ENCODE measurements at regions not wholly inside any gene's neighbourhood (a gene's known extent, or its start where the extent isn't known, plus 50 kb on each side); places are given as distances from the start of the nearest gene placed in this dataset.

DNA sequence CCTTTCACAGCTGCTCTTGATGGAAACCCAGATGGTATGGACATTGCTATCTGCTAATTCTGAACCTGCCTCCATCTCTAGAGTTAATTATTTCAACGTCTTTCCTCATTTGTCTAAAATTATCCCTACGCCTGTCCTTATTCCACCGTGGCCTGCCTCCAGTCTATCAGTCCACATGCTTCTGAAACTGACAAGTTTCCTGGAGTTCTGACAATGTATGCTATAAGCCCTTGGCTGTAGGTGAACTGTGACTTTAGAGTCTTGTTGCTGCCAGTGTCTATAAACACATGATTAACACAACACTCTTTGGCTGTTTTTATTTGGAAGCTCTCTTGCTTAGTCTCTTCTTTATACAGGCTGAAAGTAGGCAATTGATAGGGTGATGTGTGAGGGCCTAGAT lies 1052.9 kb downstream of the TMTC2 start:
- H3K4me2 ChIP-seq (ENCODE audit: low read length): no peak overlapping the region
- H3K9me3 Mint-ChIP-seq (ENCODE audit: unreplicated experiment): peaks cover 2% of the 10 kb centered on the region
- no peaks in the 10 kb centered on the region for H4K20me1 ChIP-seq (ENCODE audit: insufficient read depth, low read length)
- no peaks in the 10 kb centered on the region for H3K27me3 Mint-ChIP-seq (ENCODE audit: low read depth, unreplicated experiment)
- no peaks in the 10 kb centered on the region for H3K4me1 ChIP-seq (ENCODE audit: insufficient read depth, low read length)
- H3K4me3 ChIP-seq (ENCODE audit: insufficient read depth, low read depth, low read length): no peak overlapping the region
- H3K27me3 ChIP-seq (ENCODE audit: insufficient read depth, low read length): no peaks in the 10 kb centered on the region
- H3K79me2 ChIP-seq (ENCODE audit: insufficient read depth, low read length): no peaks in the 10 kb centered on the region
- no peaks in the 10 kb centered on the region for H3K36me3 ChIP-seq (ENCODE audit: insufficient read depth, low read length)
- TF ChIP-seq, protein P1, sequence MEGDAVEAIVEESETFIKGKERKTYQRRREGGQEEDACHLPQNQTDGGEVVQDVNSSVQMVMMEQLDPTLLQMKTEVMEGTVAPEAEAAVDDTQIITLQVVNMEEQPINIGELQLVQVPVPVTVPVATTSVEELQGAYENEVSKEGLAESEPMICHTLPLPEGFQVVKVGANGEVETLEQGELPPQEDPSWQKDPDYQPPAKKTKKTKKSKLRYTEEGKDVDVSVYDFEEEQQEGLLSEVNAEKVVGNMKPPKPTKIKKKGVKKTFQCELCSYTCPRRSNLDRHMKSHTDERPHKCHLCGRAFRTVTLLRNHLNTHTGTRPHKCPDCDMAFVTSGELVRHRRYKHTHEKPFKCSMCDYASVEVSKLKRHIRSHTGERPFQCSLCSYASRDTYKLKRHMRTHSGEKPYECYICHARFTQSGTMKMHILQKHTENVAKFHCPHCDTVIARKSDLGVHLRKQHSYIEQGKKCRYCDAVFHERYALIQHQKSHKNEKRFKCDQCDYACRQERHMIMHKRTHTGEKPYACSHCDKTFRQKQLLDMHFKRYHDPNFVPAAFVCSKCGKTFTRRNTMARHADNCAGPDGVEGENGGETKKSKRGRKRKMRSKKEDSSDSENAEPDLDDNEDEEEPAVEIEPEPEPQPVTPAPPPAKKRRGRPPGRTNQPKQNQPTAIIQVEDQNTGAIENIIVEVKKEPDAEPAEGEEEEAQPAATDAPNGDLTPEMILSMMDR (IDR thresholded peaks at IDR 0.05; ENCODE audit: insufficient read depth, low read depth, low read length): no peak
- no peak for TF ChIP-seq EZH2 (IDR thresholded peaks at IDR 0.05; ENCODE audit: insufficient read depth, low read length)
- no peak overlapping the region for H3K27ac Mint-ChIP-seq (ENCODE audit: unreplicated experiment)
- no peaks in the 10 kb centered on the region for H3K9me3 ChIP-seq (ENCODE audit: insufficient read depth, low read depth, low read length)
- H2AFZ ChIP-seq (ENCODE audit: low read depth, low read length): no peak overlapping the region
- H3K36me3 Mint-ChIP-seq (ENCODE audit: low read depth, unreplicated experiment): no peaks in the 10 kb centered on the region
- no peak overlapping the region for H3K4me3 Mint-ChIP-seq (ENCODE audit: unreplicated experiment)
- H3K27ac ChIP-seq (ENCODE audit: low read depth, low read length): no peak overlapping the region
- no peak for FAIRE-seq
- DNase-seq (ENCODE audit: low read depth): no peak
- no peaks in the 10 kb centered on the region for H3K4me1 Mint-ChIP-seq (ENCODE audit: low read depth, unreplicated experiment)
- no peak overlapping the region for H3K9ac ChIP-seq (ENCODE audit: low read length)

GRCh38 chr12:83710851-83711250 lies 1024.1 kb downstream of the TMTC2 start:
- TF ChIP-seq, protein P1 (IDR thresholded peaks at IDR 0.05; ENCODE audit: insufficient read depth, low read depth, low read length): no peak
- no peak for TF ChIP-seq EZH2 (IDR thresholded peaks at IDR 0.05; ENCODE audit: insufficient read depth, low read length)
- Mint-ChIP-seq H3K27me3 (ENCODE audit: low read depth, unreplicated experiment) (no peaks in the 10 kb centered on the region), H3K4me3 (ENCODE audit: unreplicated experiment) (no peak overlapping the region), H3K36me3 (ENCODE audit: low read depth, unreplicated experiment) (peaks cover 2% of the 10 kb centered on the region), H3K9me3 (ENCODE audit: unreplicated experiment) (peaks cover 9% of the 10 kb centered on the region), H3K27ac (ENCODE audit: unreplicated experiment) (no peak overlapping the region), H3K4me1 (ENCODE audit: low read depth, unreplicated experiment) (no peaks in the 10 kb centered on the region)
- Histone ChIP-seq H3K27ac (ENCODE audit: low read depth, low read length) (no peak overlapping the region), H3K36me3 (ENCODE audit: insufficient read depth, low read length) (no peaks in the 10 kb centered on the region), H4K20me1 (ENCODE audit: insufficient read depth, low read length) (no peaks in the 10 kb centered on the region), H3K4me3 (ENCODE audit: insufficient read depth, low read depth, low read length) (no peak overlapping the region), H3K79me2 (ENCODE audit: insufficient read depth, low read length) (no peaks in the 10 kb centered on the region), H2AFZ (ENCODE audit: low read depth, low read length) (no peak overlapping the region), H3K27me3 (ENCODE audit: insufficient read depth, low read length) (no peaks in the 10 kb centered on the region), H3K4me2 (ENCODE audit: low read length) (no peak overlapping the region), H3K9me3 (ENCODE audit: insufficient read depth, low read depth, low read length) (peaks cover 5% of the 10 kb centered on the region), H3K9ac (ENCODE audit: low read length) (no peak overlapping the region), H3K4me1 (ENCODE audit: insufficient read depth, low read length) (no peaks in the 10 kb centered on the region)
- no peak for DNase-seq (ENCODE audit: low read depth)
- FAIRE-seq: no peak

- H3K9ac ChIP-seq (ENCODE audit: low read length): no peak overlapping the region
- no peak for DNase-seq (ENCODE audit: low read depth)
- H3K27me3 Mint-ChIP-seq (ENCODE audit: low read depth, unreplicated experiment): no peaks in the 10 kb centered on the region
- no peaks in the 10 kb centered on the region for H3K27me3 ChIP-seq (ENCODE audit: insufficient read depth, low read length)
- no peak for TF ChIP-seq EZH2 (IDR thresholded peaks at IDR 0.05; ENCODE audit: insufficient read depth, low read length)
- TF ChIP-seq, protein P1 (IDR thresholded peaks at IDR 0.05; ENCODE audit: insufficient read depth, low read depth, low read length): no peak
- no peak for FAIRE-seq
- H2AFZ ChIP-seq (ENCODE audit: low read depth, low read length): no peak overlapping the region
- H4K20me1 ChIP-seq (ENCODE audit: insufficient read depth, low read length): no peaks in the 10 kb centered on the region
- H3K79me2 ChIP-seq (ENCODE audit: insufficient read depth, low read length): no peaks in the 10 kb centered on the region
- no peaks in the 10 kb centered on the region for H3K36me3 ChIP-seq (ENCODE audit: insufficient read depth, low read length)
- H3K4me3 Mint-ChIP-seq (ENCODE audit: unreplicated experiment): no peak overlapping the region
- peaks cover 5% of the 10 kb centered on the region for H3K9me3 ChIP-seq (ENCODE audit: insufficient read depth, low read depth, low read length)
- no peak overlapping the region for H3K4me3 ChIP-seq (ENCODE audit: insufficient read depth, low read depth, low read length)
- H3K27ac Mint-ChIP-seq (ENCODE audit: unreplicated experiment): no peak overlapping the region
- peaks cover 2% of the 10 kb centered on the region for H3K36me3 Mint-ChIP-seq (ENCODE audit: low read depth, unreplicated experiment)
- H3K4me2 ChIP-seq (ENCODE audit: low read length): no peak overlapping the region
- no peaks in the 10 kb centered on the region for H3K4me1 ChIP-seq (ENCODE audit: insufficient read depth, low read length)
- no peak overlapping the region for H3K27ac ChIP-seq (ENCODE audit: low read depth, low read length)
- H3K4me1 Mint-ChIP-seq (ENCODE audit: low read depth, unreplicated experiment): no peaks in the 10 kb centered on the region
- peaks cover 9% of the 10 kb centered on the region for H3K9me3 Mint-ChIP-seq (ENCODE audit: unreplicated experiment)
Observed at GRCh38 chr12:83709899-83710298, 1023.2 kb downstream of the TMTC2 start.

All from astrocyte (in vitro differentiated cells and primary cell).